ENCODE measurements at regions not wholly inside any gene's neighbourhood (a gene's known extent, or its start where the extent isn't known, plus 50 kb on each side); places are given as distances from the start of the nearest gene placed in this dataset.

DNA sequence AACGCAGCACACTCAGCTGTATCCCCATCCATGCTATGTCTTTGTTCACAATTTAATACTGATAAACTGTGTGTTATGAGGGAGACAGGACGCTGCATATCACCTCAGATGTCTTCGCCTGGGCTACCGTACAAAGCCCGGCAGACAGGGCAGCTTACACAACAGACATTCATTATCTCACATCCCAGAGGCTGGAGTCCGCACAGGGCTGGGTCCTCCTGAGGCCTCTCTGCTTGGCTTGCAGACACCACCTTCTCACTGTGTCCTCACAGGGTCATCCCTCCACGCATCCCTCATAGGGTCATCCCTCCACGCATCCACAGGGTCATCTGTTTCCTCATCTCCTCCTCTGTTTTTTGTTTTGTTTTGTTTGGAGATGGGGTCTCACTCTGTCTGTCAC is 61.2 kb downstream of the SHANK2 start (continued):
- TF ChIP-seq, protein P1, sequence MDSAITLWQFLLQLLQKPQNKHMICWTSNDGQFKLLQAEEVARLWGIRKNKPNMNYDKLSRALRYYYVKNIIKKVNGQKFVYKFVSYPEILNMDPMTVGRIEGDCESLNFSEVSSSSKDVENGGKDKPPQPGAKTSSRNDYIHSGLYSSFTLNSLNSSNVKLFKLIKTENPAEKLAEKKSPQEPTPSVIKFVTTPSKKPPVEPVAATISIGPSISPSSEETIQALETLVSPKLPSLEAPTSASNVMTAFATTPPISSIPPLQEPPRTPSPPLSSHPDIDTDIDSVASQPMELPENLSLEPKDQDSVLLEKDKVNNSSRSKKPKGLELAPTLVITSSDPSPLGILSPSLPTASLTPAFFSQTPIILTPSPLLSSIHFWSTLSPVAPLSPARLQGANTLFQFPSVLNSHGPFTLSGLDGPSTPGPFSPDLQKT (IDR thresholded peaks at IDR 0.05; ENCODE audit: borderline replicate concordance, low read depth, low read length): no peak
- no peak for TF ChIP-seq FEZF1 (tag by site-specific recombination; IDR thresholded peaks at IDR 0.05)
- no peak for TF ChIP-seq SCRT2 (tag by site-specific recombination; IDR thresholded peaks at IDR 0.05)
- TF ChIP-seq ZNF785 (tag by site-specific recombination; IDR thresholded peaks at IDR 0.05): no peak
- TF ChIP-seq SCRT1 (tag by site-specific recombination; IDR thresholded peaks at IDR 0.05; ENCODE audit: borderline replicate concordance): no peak
- TF ChIP-seq ZNF112 (tag by site-specific recombination; IDR thresholded peaks at IDR 0.05): no peak
- TF ChIP-seq YY2 (tag by site-specific recombination; IDR thresholded peaks at IDR 0.05): no peak
- no peak for TF ChIP-seq ZNF366 (tag by site-specific recombination; conservative IDR thresholded peaks at IDR 0.05)
- no peak for TF ChIP-seq SALL2 (tag by site-specific recombination; IDR thresholded peaks at IDR 0.05; ENCODE audit: borderline replicate concordance)

DNA sequence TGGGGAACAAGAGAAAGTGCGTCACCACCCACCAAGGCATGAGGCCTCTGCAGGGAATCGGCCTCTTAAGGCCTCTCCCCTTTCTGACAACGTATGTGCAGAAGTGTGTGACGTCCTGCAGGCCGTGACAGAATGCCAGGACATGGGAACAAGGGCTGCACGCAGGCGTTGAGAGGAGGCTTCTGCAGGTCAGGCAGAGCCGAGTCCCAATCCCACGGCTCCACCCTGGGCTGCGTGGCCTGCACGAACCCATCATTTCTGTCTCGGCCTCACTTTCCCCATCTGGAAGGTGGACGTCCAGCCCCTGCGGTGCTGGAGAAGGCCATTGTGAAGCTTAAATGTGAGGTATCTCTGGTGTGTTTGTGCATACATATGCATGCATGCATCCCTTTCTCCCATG is 61.8 kb downstream of the SHANK2 start:
- H3K4me3 ChIP-seq (ENCODE audit: low read depth, low read length): no peak overlapping the region
- TF ChIP-seq ZNF626 (tag by site-specific recombination; IDR thresholded peaks at IDR 0.05) (no peak), ZNF548 (tag by site-specific recombination; IDR thresholded peaks at IDR 0.05) (no peak), ZNF423 (tag by site-specific recombination; IDR thresholded peaks at IDR 0.05) (no peak), ZNF266 (tag by site-specific recombination; IDR thresholded peaks at IDR 0.05; ENCODE audit: low read depth) (no peak), SETDB1 (IDR thresholded peaks at IDR 0.05; ENCODE audit: insufficient read length, low read length) (no peak), ZBTB7A (tag by site-specific recombination; IDR thresholded peaks at IDR 0.05; ENCODE audit: low read depth) (no peak), EGR2 (tag by site-specific recombination; IDR thresholded peaks at IDR 0.05; ENCODE audit: low read depth) (no peak), ZNF560 (tag by site-specific recombination; IDR thresholded peaks at IDR 0.05; ENCODE audit: borderline replicate concordance) (no peak), FEZF1 (tag by site-specific recombination; IDR thresholded peaks at IDR 0.05) (no peak), ZNF837 (tag by site-specific recombination; IDR thresholded peaks at IDR 0.05) (no peak), GLI4 (tag by site-specific recombination; IDR thresholded peaks at IDR 0.05) (no peak), ZNF174 (tag by site-specific recombination; IDR thresholded peaks at IDR 0.05) (no peak), ZFP69B (tag by site-specific recombination; IDR thresholded peaks at IDR 0.05) (no peak), ZBTB8A (tag by site-specific recombination; IDR thresholded peaks at IDR 0.05) (no peak), ZNF121 (tag by site-specific recombination; IDR thresholded peaks at IDR 0.05) (no peak), ZNF394 (tag by site-specific recombination; IDR thresholded peaks at IDR 0.05; ENCODE audit: borderline replicate concordance) (no peak), ZNF610 (tag by site-specific recombination; IDR thresholded peaks at IDR 0.05; ENCODE audit: borderline replicate concordance) (no peak)
- TF ChIP-seq, protein P2, sequence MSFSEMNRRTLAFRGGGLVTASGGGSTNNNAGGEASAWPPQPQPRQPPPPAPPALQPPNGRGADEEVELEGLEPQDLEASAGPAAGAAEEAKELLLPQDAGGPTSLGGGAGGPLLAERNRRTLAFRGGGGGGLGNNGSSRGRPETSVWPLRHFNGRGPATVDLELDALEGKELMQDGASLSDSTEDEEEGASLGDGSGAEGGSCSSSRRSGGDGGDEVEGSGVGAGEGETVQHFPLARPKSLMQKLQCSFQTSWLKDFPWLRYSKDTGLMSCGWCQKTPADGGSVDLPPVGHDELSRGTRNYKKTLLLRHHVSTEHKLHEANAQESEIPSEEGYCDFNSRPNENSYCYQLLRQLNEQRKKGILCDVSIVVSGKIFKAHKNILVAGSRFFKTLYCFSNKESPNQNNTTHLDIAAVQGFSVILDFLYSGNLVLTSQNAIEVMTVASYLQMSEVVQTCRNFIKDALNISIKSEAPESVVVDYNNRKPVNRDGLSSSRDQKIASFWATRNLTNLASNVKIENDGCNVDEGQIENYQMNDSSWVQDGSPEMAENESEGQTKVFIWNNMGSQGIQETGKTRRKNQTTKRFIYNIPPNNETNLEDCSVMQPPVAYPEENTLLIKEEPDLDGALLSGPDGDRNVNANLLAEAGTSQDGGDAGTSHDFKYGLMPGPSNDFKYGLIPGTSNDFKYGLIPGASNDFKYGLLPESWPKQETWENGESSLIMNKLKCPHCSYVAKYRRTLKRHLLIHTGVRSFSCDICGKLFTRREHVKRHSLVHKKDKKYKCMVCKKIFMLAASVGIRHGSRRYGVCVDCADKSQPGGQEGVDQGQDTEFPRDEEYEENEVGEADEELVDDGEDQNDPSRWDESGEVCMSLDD (tag by site-specific recombination; IDR thresholded peaks at IDR 0.05): no peak
- TF ChIP-seq, protein P3, sequence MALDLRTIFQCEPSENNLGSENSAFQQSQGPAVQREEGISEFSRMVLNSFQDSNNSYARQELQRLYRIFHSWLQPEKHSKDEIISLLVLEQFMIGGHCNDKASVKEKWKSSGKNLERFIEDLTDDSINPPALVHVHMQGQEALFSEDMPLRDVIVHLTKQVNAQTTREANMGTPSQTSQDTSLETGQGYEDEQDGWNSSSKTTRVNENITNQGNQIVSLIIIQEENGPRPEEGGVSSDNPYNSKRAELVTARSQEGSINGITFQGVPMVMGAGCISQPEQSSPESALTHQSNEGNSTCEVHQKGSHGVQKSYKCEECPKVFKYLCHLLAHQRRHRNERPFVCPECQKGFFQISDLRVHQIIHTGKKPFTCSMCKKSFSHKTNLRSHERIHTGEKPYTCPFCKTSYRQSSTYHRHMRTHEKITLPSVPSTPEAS (tag by site-specific recombination; IDR thresholded peaks at IDR 0.05): no peak
- CTCF ChIA-PET: interaction anchor here (0.7 kb wide), 1 partner anchor 29 kb away, joined by 3 read pairs; no protein-coding TSS in a partner anchor
- H3K36me3 ChIP-seq (ENCODE audit: control insufficient read depth in 2 of 2, insufficient read depth in 1 of 2, low read length in 2 of 2): no peaks in the 10 kb centered on the region
- POLR2A ChIA-PET: no interaction called here
- H3K4me1 ChIP-seq (ENCODE audit: control insufficient read depth, insufficient read depth, low read length): no peaks in the 10 kb centered on the region
- H3K9me3 ChIP-seq (ENCODE audit: control insufficient read depth, insufficient read depth, low read depth, low read length): no peaks in the 10 kb centered on the region
- no peak overlapping the region for H3K27ac ChIP-seq (ENCODE audit: extremely low read depth, low read depth, low read length)

Data from HEK293 (cell line).